Fibroblast of lung (primary cell): ENCODE measurements at regions not wholly inside any gene's neighbourhood (a gene's known extent, or its start where the extent isn't known, plus 50 kb on each side); places are given as distances from the start of the nearest gene placed in this dataset.

Source experiments
- DNase-seq, 2 donors: peaks; one replicate each; pipeline versions ENCODE4 v3.0.0 to v3.0.0-alpha.2; 2010; ENCODE audit warnings: low read depth in 2 of 2
- H2AFZ ChIP-seq: 2 replicates; pipeline ENCODE4 v1.5.1; 2012; ENCODE audit warnings: low read length, control low read depth, inconsistent platforms
- H3K27ac ChIP-seq: 2 replicates; pipeline ENCODE4 v1.5.1; 2011; ENCODE audit warnings: low read length, control low read depth; ENCODE audit not compliant: insufficient read depth
- H3K27me3 ChIP-seq: 2 replicates; pipeline ENCODE4 v1.5.1; 2011; ENCODE audit warnings: mild to moderate bottlenecking, low read length; ENCODE audit not compliant: control insufficient read depth, insufficient read depth
- H3K36me3 ChIP-seq: 2 replicates; pipeline ENCODE4 v1.5.1; 2011; ENCODE audit warnings: low read length; ENCODE audit not compliant: control insufficient read depth, insufficient read depth
- H3K4me1 ChIP-seq: 2 replicates; pipeline ENCODE4 v1.5.1; 2011; ENCODE audit warnings: low read length; ENCODE audit not compliant: control insufficient read depth, insufficient read depth; ENCODE audit errors: extremely low read depth
- H3K4me2 ChIP-seq: 2 replicates; pipeline ENCODE4 v1.5.1; 2011; ENCODE audit warnings: low read length, control low read depth; ENCODE audit not compliant: insufficient read depth; ENCODE audit errors: extremely low read depth
- H3K4me3 ChIP-seq, 4 experiments: fragments of 200-600 bp in 1 of 4; sonication (generic) in 1 of 4; replicated peaks in 1 of 4; 2 replicates each; pipeline ENCODE4 v1.5.1; 2011 to 2016; ENCODE audit warnings: low read length in 4 of 4, low read depth in 3 of 4, mild to moderate bottlenecking in 3 of 4, control low read depth in 2 of 4, inconsistent platforms in 1 of 4, mixed read lengths in 1 of 4; ENCODE audit not compliant: insufficient read depth in 1 of 4; ENCODE audit errors: control extremely low read depth in 1 of 4
- H3K79me2 ChIP-seq: 2 replicates; pipeline ENCODE4 v1.5.1; 2012; ENCODE audit warnings: mild to moderate bottlenecking, low read length, inconsistent platforms; ENCODE audit not compliant: control insufficient read depth, insufficient read depth
- H3K9ac ChIP-seq: 2 replicates; pipeline ENCODE4 v1.5.1; 2011; ENCODE audit warnings: mild to moderate bottlenecking, low read length, control low read depth; ENCODE audit not compliant: insufficient read depth
- H3K9me3 ChIP-seq: 2 replicates; pipeline ENCODE4 v1.5.1; 2012; ENCODE audit warnings: low read depth, low read length; ENCODE audit not compliant: control insufficient read depth, insufficient read depth
- H4K20me1 ChIP-seq: 2 replicates; pipeline ENCODE4 v1.5.1; 2011; ENCODE audit warnings: low read length; ENCODE audit not compliant: control insufficient read depth, insufficient read depth; ENCODE audit errors: extremely low read depth
- CTCF ChIP-seq, 2 donors: IDR thresholded peaks in 1 of 2; conservative IDR thresholded peaks in 1 of 2; 1 replicate in 1 of 2; 2 replicates in 1 of 2; pipeline ENCODE4 v1.5.1; 2011 to 2012; ENCODE audit warnings: low read length in 2 of 2, control low read depth in 1 of 2, inconsistent platforms in 1 of 2, low read depth in 1 of 2, mild to moderate bottlenecking in 1 of 2
- EZH2 ChIP-seq: IDR thresholded peaks from 2 replicates; pipeline ENCODE4 v1.5.1; 2012; ENCODE audit warnings: low read length, control low read depth, mild to moderate bottlenecking; ENCODE audit errors: missing control alignments

- no peak for TF ChIP-seq EZH2
- TF ChIP-seq CTCF (conservative IDR thresholded peaks at IDR 0.05 in 1 of 2, IDR thresholded peaks at IDR 0.05 in 1 of 2; ENCODE audit: low read depth in 1 of 2, low read length in 2 of 2) = no peak
- no peak overlapping the region for H2AFZ ChIP-seq
- no peak overlapping the region for H3K27ac ChIP-seq
- H3K4me1 ChIP-seq = no peaks in the 10 kb centered on the region
- no peaks in the 10 kb centered on the region for H3K79me2 ChIP-seq
- H3K9ac ChIP-seq = no peak overlapping the region
- H4K20me1 ChIP-seq = no peaks in the 10 kb centered on the region
- DNase-seq = no peak
- no peaks in the 10 kb centered on the region for H3K27me3 ChIP-seq
- H3K9me3 ChIP-seq = no peaks in the 10 kb centered on the region
- H3K4me2 ChIP-seq = no peak overlapping the region
- H3K4me3 ChIP-seq = no peak overlapping the region
- no peaks in the 10 kb centered on the region for H3K36me3 ChIP-seq
Observed at GRCh38 chr3:140768941-140769340, 91.1 kb downstream of the TRIM42 start.

- Histone ChIP-seq H3K27ac (no peak overlapping the region), H4K20me1 (no peaks in the 10 kb centered on the region), H3K27me3 (no peaks in the 10 kb centered on the region), H3K79me2 (no peaks in the 10 kb centered on the region), H3K9me3 (no peaks in the 10 kb centered on the region), H3K4me1 (no peaks in the 10 kb centered on the region), H3K4me3 (no peak overlapping the region), H3K9ac (no peak overlapping the region), H3K4me2 (no peak overlapping the region), H2AFZ (no peak overlapping the region), H3K36me3 (no peaks in the 10 kb centered on the region)
- DNase-seq = no peak
- no peak for TF ChIP-seq EZH2
- TF ChIP-seq CTCF (conservative IDR thresholded peaks at IDR 0.05 in 1 of 2, IDR thresholded peaks at IDR 0.05 in 1 of 2; ENCODE audit: low read depth in 1 of 2, low read length in 2 of 2) = no peak
Observed at GRCh38 chr3:140769951-140770350, 92.1 kb downstream of the TRIM42 start.

GRCh38 chr3:140770977-140771667 is 93.3 kb downstream of the TRIM42 start:
- no peak overlapping the region for H3K4me3 ChIP-seq
- H3K4me2 ChIP-seq = no peak overlapping the region
- H3K27ac ChIP-seq = no peak overlapping the region
- no peak overlapping the region for H2AFZ ChIP-seq
- H3K36me3 ChIP-seq = no peaks in the 10 kb centered on the region
- no peaks in the 10 kb centered on the region for H4K20me1 ChIP-seq
- no peaks in the 10 kb centered on the region for H3K4me1 ChIP-seq
- no peaks in the 10 kb centered on the region for H3K27me3 ChIP-seq
- H3K79me2 ChIP-seq = no peaks in the 10 kb centered on the region
- H3K9ac ChIP-seq = no peak overlapping the region
- no peak for TF ChIP-seq CTCF (conservative IDR thresholded peaks at IDR 0.05 in 1 of 2, IDR thresholded peaks at IDR 0.05 in 1 of 2; ENCODE audit: low read depth in 1 of 2, low read length in 2 of 2)
- no peak for TF ChIP-seq EZH2
- no peak for DNase-seq
- no peaks in the 10 kb centered on the region for H3K9me3 ChIP-seq
